ENCODE measurements at regions not wholly inside any gene's neighbourhood (a gene's known extent, or its start where the extent isn't known, plus 50 kb on each side); places are given as distances from the start of the nearest gene placed in this dataset.

DNA sequence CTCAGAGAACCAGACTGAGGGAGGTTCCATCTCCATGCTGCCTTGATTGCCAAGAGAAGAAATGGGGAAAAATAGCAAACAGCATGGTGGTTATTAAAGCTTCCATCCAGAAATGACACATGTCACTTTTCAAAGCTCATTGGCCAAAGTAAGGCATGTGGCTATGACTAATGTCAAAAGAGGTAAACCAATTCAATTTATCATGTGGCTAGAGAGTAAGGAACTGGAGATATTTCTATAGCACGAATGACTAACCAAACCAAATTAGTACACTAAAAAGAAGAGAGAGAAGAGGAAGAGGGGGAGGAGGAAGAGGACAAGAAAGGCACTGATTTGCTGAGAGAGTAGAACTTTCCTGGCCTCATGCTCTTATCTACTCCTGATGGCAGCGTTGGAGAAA, 115.2 kb upstream of the SLC6A11 start (continued):
- TF ChIP-seq, protein P1, sequence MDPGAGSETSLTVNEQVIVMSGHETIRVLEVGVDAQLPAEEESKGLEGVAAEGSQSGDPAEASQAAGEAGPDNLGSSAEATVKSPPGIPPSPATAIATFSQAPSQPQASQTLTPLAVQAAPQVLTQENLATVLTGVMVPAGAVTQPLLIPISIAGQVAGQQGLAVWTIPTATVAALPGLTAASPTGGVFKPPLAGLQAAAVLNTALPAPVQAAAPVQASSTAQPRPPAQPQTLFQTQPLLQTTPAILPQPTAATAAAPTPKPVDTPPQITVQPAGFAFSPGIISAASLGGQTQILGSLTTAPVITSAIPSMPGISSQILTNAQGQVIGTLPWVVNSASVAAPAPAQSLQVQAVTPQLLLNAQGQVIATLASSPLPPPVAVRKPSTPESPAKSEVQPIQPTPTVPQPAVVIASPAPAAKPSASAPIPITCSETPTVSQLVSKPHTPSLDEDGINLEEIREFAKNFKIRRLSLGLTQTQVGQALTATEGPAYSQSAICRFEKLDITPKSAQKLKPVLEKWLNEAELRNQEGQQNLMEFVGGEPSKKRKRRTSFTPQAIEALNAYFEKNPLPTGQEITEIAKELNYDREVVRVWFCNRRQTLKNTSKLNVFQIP (CRISPR knock-in tag; IDR thresholded peaks at IDR 0.05; ENCODE audit: borderline replicate concordance, low read depth) = no peak
- TF ChIP-seq ISL1 (CRISPR knock-in tag; IDR thresholded peaks at IDR 0.05) (no peak), BACH2 (CRISPR knock-in tag; IDR thresholded peaks at IDR 0.05; ENCODE audit: borderline replicate concordance) (no peak), ESRRG (CRISPR knock-in tag; IDR thresholded peaks at IDR 0.05) (no peak)
- TF ChIP-seq, protein P2, sequence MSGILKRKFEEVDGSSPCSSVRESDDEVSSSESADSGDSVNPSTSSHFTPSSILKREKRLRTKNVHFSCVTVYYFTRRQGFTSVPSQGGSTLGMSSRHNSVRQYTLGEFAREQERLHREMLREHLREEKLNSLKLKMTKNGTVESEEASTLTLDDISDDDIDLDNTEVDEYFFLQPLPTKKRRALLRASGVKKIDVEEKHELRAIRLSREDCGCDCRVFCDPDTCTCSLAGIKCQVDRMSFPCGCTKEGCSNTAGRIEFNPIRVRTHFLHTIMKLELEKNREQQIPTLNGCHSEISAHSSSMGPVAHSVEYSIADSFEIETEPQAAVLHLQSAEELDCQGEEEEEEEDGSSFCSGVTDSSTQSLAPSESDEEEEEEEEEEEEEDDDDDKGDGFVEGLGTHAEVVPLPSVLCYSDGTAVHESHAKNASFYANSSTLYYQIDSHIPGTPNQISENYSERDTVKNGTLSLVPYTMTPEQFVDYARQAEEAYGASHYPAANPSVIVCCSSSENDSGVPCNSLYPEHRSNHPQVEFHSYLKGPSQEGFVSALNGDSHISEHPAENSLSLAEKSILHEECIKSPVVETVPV (CRISPR knock-in tag; IDR thresholded peaks at IDR 0.05) = no peak

DNA sequence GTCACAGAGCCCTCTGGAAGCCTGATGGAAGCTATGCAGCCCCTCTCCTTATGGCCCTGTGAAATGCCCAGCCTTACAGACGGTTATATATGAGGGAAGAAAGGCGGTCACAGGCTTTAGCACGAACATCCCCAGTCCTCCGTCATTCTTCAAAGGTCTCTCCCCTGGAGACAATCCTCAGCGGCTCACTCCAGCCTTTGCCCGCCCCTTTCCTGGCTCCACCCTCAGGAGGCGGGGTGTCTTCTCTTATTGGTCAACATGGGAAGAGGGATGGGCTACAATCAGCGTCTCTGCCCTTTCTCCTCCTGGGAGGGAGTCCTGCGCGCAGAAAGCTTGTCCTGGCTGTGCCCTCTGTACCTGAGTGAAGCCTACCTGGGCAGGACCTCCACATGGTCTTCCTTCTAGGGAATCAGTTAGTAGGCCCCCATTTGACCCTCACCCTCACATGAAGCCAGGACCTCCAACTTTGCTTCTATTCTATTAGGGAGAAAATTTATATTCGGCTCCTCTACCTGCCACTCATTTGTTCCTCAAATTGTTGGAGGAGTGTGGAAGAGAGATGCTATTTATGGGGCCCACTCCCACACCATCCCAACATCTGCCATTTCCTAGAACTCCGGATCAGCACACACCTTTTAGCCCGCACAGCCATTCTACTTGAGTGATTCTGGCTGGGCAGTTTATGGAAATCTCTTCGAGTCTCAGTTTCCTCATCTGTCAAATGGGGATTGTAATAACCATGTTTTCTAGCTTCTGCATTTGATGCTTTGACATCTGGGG, 112.9 kb upstream of the SLC6A11 start:
- TF ChIP-seq ESRRG (CRISPR knock-in tag; IDR thresholded peaks at IDR 0.05) (no peak), BACH2 (CRISPR knock-in tag; IDR thresholded peaks at IDR 0.05; ENCODE audit: borderline replicate concordance) (no peak), ZFP3 (CRISPR knock-in tag; IDR thresholded peaks at IDR 0.05) (no peak), ZNF70 (CRISPR knock-in tag; IDR thresholded peaks at IDR 0.05) (no peak), SNAI2 (CRISPR knock-in tag; IDR thresholded peaks at IDR 0.05) (no peak), OSR1 (CRISPR knock-in tag; IDR thresholded peaks at IDR 0.05) (no peak), ZNF565 (CRISPR knock-in tag; conservative IDR thresholded peaks at IDR 0.05; ENCODE audit: low read depth) (no peak), TOX (CRISPR knock-in tag; IDR thresholded peaks at IDR 0.05; ENCODE audit: borderline replicate concordance) (no peak), ZFP30 (CRISPR knock-in tag; IDR thresholded peaks at IDR 0.05) (no peak), ZNF8 (CRISPR knock-in tag; IDR thresholded peaks at IDR 0.05) (no peak), ISL1 (CRISPR knock-in tag; IDR thresholded peaks at IDR 0.05) (no peak), ZC3H10 (CRISPR knock-in tag; IDR thresholded peaks at IDR 0.05) (no peak), ARNTL (CRISPR knock-in tag; IDR thresholded peaks at IDR 0.05; ENCODE audit: borderline replicate concordance, low read depth) (no peak), GLIS3 (CRISPR knock-in tag; IDR thresholded peaks at IDR 0.05) (no peak)
- TF ChIP-seq, protein P3, sequence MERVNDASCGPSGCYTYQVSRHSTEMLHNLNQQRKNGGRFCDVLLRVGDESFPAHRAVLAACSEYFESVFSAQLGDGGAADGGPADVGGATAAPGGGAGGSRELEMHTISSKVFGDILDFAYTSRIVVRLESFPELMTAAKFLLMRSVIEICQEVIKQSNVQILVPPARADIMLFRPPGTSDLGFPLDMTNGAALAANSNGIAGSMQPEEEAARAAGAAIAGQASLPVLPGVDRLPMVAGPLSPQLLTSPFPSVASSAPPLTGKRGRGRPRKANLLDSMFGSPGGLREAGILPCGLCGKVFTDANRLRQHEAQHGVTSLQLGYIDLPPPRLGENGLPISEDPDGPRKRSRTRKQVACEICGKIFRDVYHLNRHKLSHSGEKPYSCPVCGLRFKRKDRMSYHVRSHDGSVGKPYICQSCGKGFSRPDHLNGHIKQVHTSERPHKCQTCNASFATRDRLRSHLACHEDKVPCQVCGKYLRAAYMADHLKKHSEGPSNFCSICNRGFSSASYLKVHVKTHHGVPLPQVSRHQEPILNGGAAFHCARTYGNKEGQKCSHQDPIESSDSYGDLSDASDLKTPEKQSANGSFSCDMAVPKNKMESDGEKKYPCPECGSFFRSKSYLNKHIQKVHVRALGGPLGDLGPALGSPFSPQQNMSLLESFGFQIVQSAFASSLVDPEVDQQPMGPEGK (CRISPR knock-in tag; IDR thresholded peaks at IDR 0.05; ENCODE audit: borderline replicate concordance) = no peak
- TF ChIP-seq, protein P4, sequence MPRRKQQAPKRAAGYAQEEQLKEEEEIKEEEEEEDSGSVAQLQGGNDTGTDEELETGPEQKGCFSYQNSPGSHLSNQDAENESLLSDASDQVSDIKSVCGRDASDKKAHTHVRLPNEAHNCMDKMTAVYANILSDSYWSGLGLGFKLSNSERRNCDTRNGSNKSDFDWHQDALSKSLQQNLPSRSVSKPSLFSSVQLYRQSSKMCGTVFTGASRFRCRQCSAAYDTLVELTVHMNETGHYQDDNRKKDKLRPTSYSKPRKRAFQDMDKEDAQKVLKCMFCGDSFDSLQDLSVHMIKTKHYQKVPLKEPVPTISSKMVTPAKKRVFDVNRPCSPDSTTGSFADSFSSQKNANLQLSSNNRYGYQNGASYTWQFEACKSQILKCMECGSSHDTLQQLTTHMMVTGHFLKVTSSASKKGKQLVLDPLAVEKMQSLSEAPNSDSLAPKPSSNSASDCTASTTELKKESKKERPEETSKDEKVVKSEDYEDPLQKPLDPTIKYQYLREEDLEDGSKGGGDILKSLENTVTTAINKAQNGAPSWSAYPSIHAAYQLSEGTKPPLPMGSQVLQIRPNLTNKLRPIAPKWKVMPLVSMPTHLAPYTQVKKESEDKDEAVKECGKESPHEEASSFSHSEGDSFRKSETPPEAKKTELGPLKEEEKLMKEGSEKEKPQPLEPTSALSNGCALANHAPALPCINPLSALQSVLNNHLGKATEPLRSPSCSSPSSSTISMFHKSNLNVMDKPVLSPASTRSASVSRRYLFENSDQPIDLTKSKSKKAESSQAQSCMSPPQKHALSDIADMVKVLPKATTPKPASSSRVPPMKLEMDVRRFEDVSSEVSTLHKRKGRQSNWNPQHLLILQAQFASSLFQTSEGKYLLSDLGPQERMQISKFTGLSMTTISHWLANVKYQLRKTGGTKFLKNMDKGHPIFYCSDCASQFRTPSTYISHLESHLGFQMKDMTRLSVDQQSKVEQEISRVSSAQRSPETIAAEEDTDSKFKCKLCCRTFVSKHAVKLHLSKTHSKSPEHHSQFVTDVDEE (CRISPR knock-in tag; IDR thresholded peaks at IDR 0.05) = no peak
- TF ChIP-seq, protein P2 (CRISPR knock-in tag; IDR thresholded peaks at IDR 0.05) = no peak
- TF ChIP-seq, protein P1 (CRISPR knock-in tag; IDR thresholded peaks at IDR 0.05; ENCODE audit: borderline replicate concordance, low read depth) = no peak

More for the DNA sequence above, 112.9 kb upstream of the SLC6A11 start:
- peak; percentile 83 for ATAC-seq
